ENCODE measurements at regions not wholly inside any gene's neighbourhood (a gene's known extent, or its start where the extent isn't known, plus 50 kb on each side); places are given as distances from the start of the nearest gene placed in this dataset.

DNA sequence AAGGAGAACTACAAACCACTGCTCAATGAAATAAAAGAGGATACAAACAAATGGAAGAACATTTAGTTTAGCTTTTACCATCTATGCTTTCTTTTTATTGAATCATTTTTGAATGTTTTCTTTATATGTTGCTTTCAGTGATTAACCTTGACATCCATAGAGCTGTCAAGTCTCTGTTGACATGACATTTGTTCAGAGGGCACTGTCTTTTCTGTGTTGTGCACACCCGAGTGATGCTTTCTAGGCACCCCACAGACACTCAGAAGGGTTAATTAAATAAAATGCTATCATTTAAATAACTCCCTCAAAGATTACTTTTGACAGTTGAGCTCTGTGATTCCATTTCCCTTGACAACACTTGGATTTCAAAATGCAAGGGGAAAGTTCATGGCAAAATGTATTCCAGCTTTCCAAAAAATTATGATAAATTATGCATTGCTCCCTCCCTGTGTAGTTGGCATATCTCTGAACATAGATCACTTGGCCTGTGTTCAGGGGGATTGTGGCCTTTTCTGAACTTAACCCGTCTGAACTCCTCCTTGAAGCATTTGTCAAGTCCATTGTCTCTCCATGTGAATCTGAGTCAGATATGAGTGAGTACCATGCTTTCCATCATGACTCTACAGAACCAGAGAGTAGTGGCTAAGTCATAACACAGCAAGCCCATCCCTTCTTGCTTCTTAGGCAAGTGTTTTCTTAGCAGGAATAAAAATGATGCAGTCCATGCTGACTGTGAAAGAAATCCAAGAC, 372.6 kb downstream of the RPRM start:
- TF ChIP-seq, protein P1, sequence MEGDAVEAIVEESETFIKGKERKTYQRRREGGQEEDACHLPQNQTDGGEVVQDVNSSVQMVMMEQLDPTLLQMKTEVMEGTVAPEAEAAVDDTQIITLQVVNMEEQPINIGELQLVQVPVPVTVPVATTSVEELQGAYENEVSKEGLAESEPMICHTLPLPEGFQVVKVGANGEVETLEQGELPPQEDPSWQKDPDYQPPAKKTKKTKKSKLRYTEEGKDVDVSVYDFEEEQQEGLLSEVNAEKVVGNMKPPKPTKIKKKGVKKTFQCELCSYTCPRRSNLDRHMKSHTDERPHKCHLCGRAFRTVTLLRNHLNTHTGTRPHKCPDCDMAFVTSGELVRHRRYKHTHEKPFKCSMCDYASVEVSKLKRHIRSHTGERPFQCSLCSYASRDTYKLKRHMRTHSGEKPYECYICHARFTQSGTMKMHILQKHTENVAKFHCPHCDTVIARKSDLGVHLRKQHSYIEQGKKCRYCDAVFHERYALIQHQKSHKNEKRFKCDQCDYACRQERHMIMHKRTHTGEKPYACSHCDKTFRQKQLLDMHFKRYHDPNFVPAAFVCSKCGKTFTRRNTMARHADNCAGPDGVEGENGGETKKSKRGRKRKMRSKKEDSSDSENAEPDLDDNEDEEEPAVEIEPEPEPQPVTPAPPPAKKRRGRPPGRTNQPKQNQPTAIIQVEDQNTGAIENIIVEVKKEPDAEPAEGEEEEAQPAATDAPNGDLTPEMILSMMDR (IDR thresholded peaks at IDR 0.05), result no peak
- TF ChIP-seq POLR2A (IDR thresholded peaks at IDR 0.05), result no peak
